Fibroblast of lung (primary cell): ENCODE measurements at regions not wholly inside any gene's neighbourhood (a gene's known extent, or its start where the extent isn't known, plus 50 kb on each side); places are given as distances from the start of the nearest gene placed in this dataset.

Source experiments
- DNase-seq, 2 donors: peaks; one replicate each; pipeline versions ENCODE4 v3.0.0 to v3.0.0-alpha.2; 2010; ENCODE audit warnings: low read depth in 2 of 2
- H2AFZ ChIP-seq: 2 replicates; pipeline ENCODE4 v1.5.1; 2012; ENCODE audit warnings: low read length, control low read depth, inconsistent platforms
- H3K27ac ChIP-seq: 2 replicates; pipeline ENCODE4 v1.5.1; 2011; ENCODE audit warnings: low read length, control low read depth; ENCODE audit not compliant: insufficient read depth
- H3K27me3 ChIP-seq: 2 replicates; pipeline ENCODE4 v1.5.1; 2011; ENCODE audit warnings: mild to moderate bottlenecking, low read length; ENCODE audit not compliant: control insufficient read depth, insufficient read depth
- H3K36me3 ChIP-seq: 2 replicates; pipeline ENCODE4 v1.5.1; 2011; ENCODE audit warnings: low read length; ENCODE audit not compliant: control insufficient read depth, insufficient read depth
- H3K4me1 ChIP-seq: 2 replicates; pipeline ENCODE4 v1.5.1; 2011; ENCODE audit warnings: low read length; ENCODE audit not compliant: control insufficient read depth, insufficient read depth; ENCODE audit errors: extremely low read depth
- H3K4me2 ChIP-seq: 2 replicates; pipeline ENCODE4 v1.5.1; 2011; ENCODE audit warnings: low read length, control low read depth; ENCODE audit not compliant: insufficient read depth; ENCODE audit errors: extremely low read depth
- H3K4me3 ChIP-seq, 4 experiments: fragments of 200-600 bp in 1 of 4; sonication (generic) in 1 of 4; replicated peaks in 1 of 4; 2 replicates each; pipeline ENCODE4 v1.5.1; 2011 to 2016; ENCODE audit warnings: low read length in 4 of 4, low read depth in 3 of 4, mild to moderate bottlenecking in 3 of 4, control low read depth in 2 of 4, inconsistent platforms in 1 of 4, mixed read lengths in 1 of 4; ENCODE audit not compliant: insufficient read depth in 1 of 4; ENCODE audit errors: control extremely low read depth in 1 of 4
- H3K79me2 ChIP-seq: 2 replicates; pipeline ENCODE4 v1.5.1; 2012; ENCODE audit warnings: mild to moderate bottlenecking, low read length, inconsistent platforms; ENCODE audit not compliant: control insufficient read depth, insufficient read depth
- H3K9ac ChIP-seq: 2 replicates; pipeline ENCODE4 v1.5.1; 2011; ENCODE audit warnings: mild to moderate bottlenecking, low read length, control low read depth; ENCODE audit not compliant: insufficient read depth
- H3K9me3 ChIP-seq: 2 replicates; pipeline ENCODE4 v1.5.1; 2012; ENCODE audit warnings: low read depth, low read length; ENCODE audit not compliant: control insufficient read depth, insufficient read depth
- H4K20me1 ChIP-seq: 2 replicates; pipeline ENCODE4 v1.5.1; 2011; ENCODE audit warnings: low read length; ENCODE audit not compliant: control insufficient read depth, insufficient read depth; ENCODE audit errors: extremely low read depth
- CTCF ChIP-seq, 2 donors: IDR thresholded peaks in 1 of 2; conservative IDR thresholded peaks in 1 of 2; 1 replicate in 1 of 2; 2 replicates in 1 of 2; pipeline ENCODE4 v1.5.1; 2011 to 2012; ENCODE audit warnings: low read length in 2 of 2, control low read depth in 1 of 2, inconsistent platforms in 1 of 2, low read depth in 1 of 2, mild to moderate bottlenecking in 1 of 2
- EZH2 ChIP-seq: IDR thresholded peaks from 2 replicates; pipeline ENCODE4 v1.5.1; 2012; ENCODE audit warnings: low read length, control low read depth, mild to moderate bottlenecking; ENCODE audit errors: missing control alignments

- no peaks in the 10 kb centered on the region for H4K20me1 ChIP-seq
- no peak overlapping the region for H3K27ac ChIP-seq
- H3K27me3 ChIP-seq: no peaks in the 10 kb centered on the region
- no peaks in the 10 kb centered on the region for H3K79me2 ChIP-seq
- TF ChIP-seq EZH2 (no peak), CTCF (conservative IDR thresholded peaks at IDR 0.05 in 1 of 2, IDR thresholded peaks at IDR 0.05 in 1 of 2; ENCODE audit: low read depth in 1 of 2, low read length in 2 of 2) (no peak)
- no peak overlapping the region for H2AFZ ChIP-seq
- H3K9ac ChIP-seq: no peak overlapping the region
- H3K4me1 ChIP-seq: no peaks in the 10 kb centered on the region
- H3K4me2 ChIP-seq: no peak overlapping the region
- no peak for DNase-seq
- no peaks in the 10 kb centered on the region for H3K36me3 ChIP-seq
- no peaks in the 10 kb centered on the region for H3K9me3 ChIP-seq
- H3K4me3 ChIP-seq: no peak overlapping the region
Measured at GRCh38 chr22:49554741-49555140, 272.9 kb downstream of the BRD1 start.

- no peaks in the 10 kb centered on the region for H4K20me1 ChIP-seq
- no peak overlapping the region for H3K9ac ChIP-seq
- H3K4me1 ChIP-seq: no peaks in the 10 kb centered on the region
- H3K4me2 ChIP-seq: no peak overlapping the region
- TF ChIP-seq CTCF (conservative IDR thresholded peaks at IDR 0.05 in 1 of 2, IDR thresholded peaks at IDR 0.05 in 1 of 2; ENCODE audit: low read depth in 1 of 2, low read length in 2 of 2) (no peak), EZH2 (no peak)
- H3K27me3 ChIP-seq: no peaks in the 10 kb centered on the region
- no peak for DNase-seq
- no peaks in the 10 kb centered on the region for H3K9me3 ChIP-seq
- no peak overlapping the region for H2AFZ ChIP-seq
- no peak overlapping the region for H3K27ac ChIP-seq
- H3K36me3 ChIP-seq: no peaks in the 10 kb centered on the region
- H3K4me3 ChIP-seq: no peak overlapping the region
- no peaks in the 10 kb centered on the region for H3K79me2 ChIP-seq
Measured at GRCh38 chr22:49554296-49554625, 273.4 kb downstream of the BRD1 start.

GRCh38 chr22:49553518-49554295, 274.0 kb downstream of the BRD1 start:
- TF ChIP-seq CTCF (conservative IDR thresholded peaks at IDR 0.05 in 1 of 2, IDR thresholded peaks at IDR 0.05 in 1 of 2; ENCODE audit: low read depth in 1 of 2, low read length in 2 of 2) (no peak), EZH2 (no peak)
- no peaks in the 10 kb centered on the region for H3K9me3 ChIP-seq
- no peak overlapping the region for H3K9ac ChIP-seq
- no peak overlapping the region for H3K4me2 ChIP-seq
- no peak for DNase-seq
- H4K20me1 ChIP-seq: no peaks in the 10 kb centered on the region
- no peaks in the 10 kb centered on the region for H3K27me3 ChIP-seq
- no peak overlapping the region for H3K4me3 ChIP-seq
- H3K36me3 ChIP-seq: no peaks in the 10 kb centered on the region
- no peaks in the 10 kb centered on the region for H3K4me1 ChIP-seq
- H3K27ac ChIP-seq: no peak overlapping the region
- H3K79me2 ChIP-seq: no peaks in the 10 kb centered on the region
- no peak overlapping the region for H2AFZ ChIP-seq
